Left ventricle myocardium inferior (tissue), 1 donor: ENCODE measurements at regions not wholly inside any gene's neighbourhood (a gene's known extent, or its start where the extent isn't known, plus 50 kb on each side); places are given as distances from the start of the nearest gene placed in this dataset.
A peak's percentile ranks its signal among the peaks of the same experiment; 100 is the strongest.

Experiments
- DNase-seq: peaks from one replicate; pipeline ENCODE4 v3.0.0-alpha.2; 2020
- H3K27ac ChIP-seq: fragments of 200-600 bp; replicated peaks from 2 replicates; pipeline ENCODE4 v1.8.0; 2021
- H3K27me3 ChIP-seq: fragments of 200-600 bp; 2 replicates; pipeline ENCODE4 v1.8.0; 2021; ENCODE audit warnings: low read depth
- H3K36me3 ChIP-seq: fragments of 200-600 bp; 2 replicates; pipeline ENCODE4 v1.8.0; 2021
- H3K4me1 ChIP-seq: fragments of 200-600 bp; 2 replicates; pipeline ENCODE4 v1.8.0; 2021
- H3K4me3 ChIP-seq: fragments of 200-600 bp; 2 replicates; pipeline ENCODE4 v1.8.0; 2021; ENCODE audit warnings: mild to moderate bottlenecking, moderate library complexity
- H3K9me3 ChIP-seq: fragments of 200-600 bp; replicated peaks from 2 replicates; pipeline ENCODE4 v1.8.0; 2021
- CTCF ChIP-seq: fragments of 200-600 bp; IDR thresholded peaks from 2 replicates; pipeline ENCODE4 v1.8.0; 2021; ENCODE audit warnings: antibody characterized with exemption, mild to moderate bottlenecking, borderline replicate concordance
- intact Hi-C: fragments of 100-400 bp; cut with micrococcal nuclease; formaldehyde crosslinking; loops from one replicate; pipeline ENCODE4 v1.11.0; 2022
- donor health status: DM: no; HTN: yes; CAD: no; lungs with severe emphysema.

- TF ChIP-seq CTCF: no peak
- peaks cover 5% of the 10 kb centered on the region for H3K4me1 ChIP-seq
- H3K27ac ChIP-seq: no peak overlapping the region
- no peaks in the 10 kb centered on the region for H3K9me3 ChIP-seq
- H3K4me3 ChIP-seq: no peak overlapping the region
- peaks cover 96% of the 10 kb centered on the region for H3K27me3 ChIP-seq
- intact Hi-C loops: no loop called here
- DNase-seq: no peak
- no peaks in the 10 kb centered on the region for H3K36me3 ChIP-seq
Measured at GRCh38 chr15:98580572-98580971, 67.8 kb upstream of the IGF1R start.

- Histone ChIP-seq H3K27ac (no peak overlapping the region), H3K27me3 (peaks cover 96% of the 10 kb centered on the region), H3K4me1 (peaks cover 5% of the 10 kb centered on the region), H3K4me3 (no peak overlapping the region), H3K9me3 (no peaks in the 10 kb centered on the region), H3K36me3 (no peaks in the 10 kb centered on the region)
- TF ChIP-seq CTCF: peak; percentile 17
- DNase-seq: no peak
- intact Hi-C loops: no loop called here
Measured at GRCh38 chr15:98581715-98582114, 66.6 kb upstream of the IGF1R start.

- H3K27me3 ChIP-seq: peaks cover 97% of the 10 kb centered on the region
- TF ChIP-seq CTCF: no peak
- H3K4me3 ChIP-seq: no peak overlapping the region
- H3K27ac ChIP-seq: no peak overlapping the region
- H3K4me1 ChIP-seq: peaks cover 5% of the 10 kb centered on the region
- H3K36me3 ChIP-seq: no peaks in the 10 kb centered on the region
- intact Hi-C loops: no loop called here
- DNase-seq: no peak
- no peaks in the 10 kb centered on the region for H3K9me3 ChIP-seq
Measured at GRCh38 chr15:98582900-98583554, 65.3 kb upstream of the IGF1R start.

- Histone ChIP-seq H3K27me3 (peaks cover 97% of the 10 kb centered on the region), H3K36me3 (no peaks in the 10 kb centered on the region), H3K27ac (no peak overlapping the region), H3K9me3 (no peaks in the 10 kb centered on the region), H3K4me1 (peaks cover 5% of the 10 kb centered on the region), H3K4me3 (no peak overlapping the region)
- DNase-seq: no peak
- no peak for TF ChIP-seq CTCF
- intact Hi-C loops: no loop called here
Measured at GRCh38 chr15:98583771-98584430, 64.4 kb upstream of the IGF1R start.

GRCh38 chr15:98586066-98586465 lies 62.3 kb upstream of the IGF1R start:
- no peaks in the 10 kb centered on the region for H3K9me3 ChIP-seq
- no peak overlapping the region for H3K4me3 ChIP-seq
- H3K36me3 ChIP-seq: no peaks in the 10 kb centered on the region
- no peak overlapping the region for H3K27ac ChIP-seq
- no peak for TF ChIP-seq CTCF
- peaks cover under 1% of the 10 kb centered on the region for H3K4me1 ChIP-seq
- intact Hi-C loops: no loop called here
- peaks cover 100% of the 10 kb centered on the region for H3K27me3 ChIP-seq
- no peak for DNase-seq
